OCI-LY1 (cell line): ENCODE measurements at regions not wholly inside any gene's neighbourhood (a gene's known extent, or its start where the extent isn't known, plus 50 kb on each side); places are given as distances from the start of the nearest gene placed in this dataset.

Experiments
- H2AFZ ChIP-seq: fragments of 200-600 bp; sonication (generic), shearing (Covaris generic); 2 replicates; pipeline ENCODE4 v1.6.0; 2014; ENCODE audit warnings: antibody characterized with exemption, mild to moderate bottlenecking, low read length
- H3F3A ChIP-seq: fragments of 200-600 bp; sonication (generic), shearing (Covaris generic); 2 replicates; pipeline ENCODE4 v1.6.0; 2014; ENCODE audit warnings: mild to moderate bottlenecking, antibody characterized with exemption, low read length, moderate library complexity; ENCODE audit not compliant: insufficient read depth
- H3K27ac ChIP-seq: fragments of 200-600 bp; sonication (generic); 2 replicates; pipeline ENCODE4 v1.5.1; 2014; ENCODE audit warnings: low read length, mixed run types, mild to moderate bottlenecking, low read depth; ENCODE audit not compliant: poor library complexity, severe bottlenecking
- H3K27me3 ChIP-seq: fragments of 200-600 bp; sonication (generic); 2 replicates; pipeline ENCODE4 v1.6.0; 2014; ENCODE audit warnings: antibody characterized with exemption, mild to moderate bottlenecking, low read length, moderate library complexity; ENCODE audit not compliant: insufficient read depth
- H3K36me3 ChIP-seq: fragments of 200-600 bp; sonication (generic); 2 replicates; pipeline ENCODE4 v1.6.1; 2014; ENCODE audit warnings: mild to moderate bottlenecking, antibody characterized with exemption, low read length, moderate library complexity, mixed read lengths; ENCODE audit not compliant: insufficient read depth
- H3K4me1 ChIP-seq: fragments of 200-600 bp; sonication (generic); 2 replicates; pipeline ENCODE4 v1.5.1; 2014; ENCODE audit warnings: mild to moderate bottlenecking, low read length, moderate library complexity; ENCODE audit not compliant: insufficient read depth, severe bottlenecking
- H3K4me2 ChIP-seq: fragments of 200-600 bp; sonication (generic), shearing (Covaris generic); 2 replicates; pipeline ENCODE4 v1.6.1; 2014; ENCODE audit warnings: low read length
- H3K4me3 ChIP-seq: fragments of 200-600 bp; sonication (generic); 2 replicates; pipeline ENCODE4 v1.5.1; 2014; ENCODE audit warnings: low read length, low read depth, mild to moderate bottlenecking, mixed read lengths; ENCODE audit not compliant: poor library complexity, severe bottlenecking
- H3K79me2 ChIP-seq: fragments of 200-600 bp; shearing (Covaris generic); 2 replicates; pipeline ENCODE4 v1.6.1; 2016; ENCODE audit warnings: mixed run types, low read length, mixed read lengths; ENCODE audit not compliant: insufficient read depth
- H3K9ac ChIP-seq: fragments of 200-600 bp; sonication (generic), shearing (Covaris generic); 2 replicates; pipeline ENCODE4 v1.6.1; 2014; ENCODE audit warnings: mild to moderate bottlenecking, low read length, mixed read lengths
- H3K9me2 ChIP-seq: fragments of 200-600 bp; sonication (generic), shearing (Covaris generic); 2 replicates; pipeline ENCODE4 v1.6.1; 2014; ENCODE audit warnings: low read depth, mild to moderate bottlenecking, low read length, mixed read lengths
- H3K9me3 ChIP-seq: fragments of 200-600 bp; shearing (Covaris generic); 2 replicates; pipeline ENCODE4 v1.6.1; 2014; ENCODE audit warnings: low read length, mixed read lengths
- H4K20me1 ChIP-seq: fragments of 200-600 bp; sonication (generic), shearing (Covaris generic); 2 replicates; pipeline ENCODE4 v1.6.0; 2016; ENCODE audit warnings: mild to moderate bottlenecking, low read length; ENCODE audit not compliant: insufficient read depth
- EZH2 ChIP-seq: fragments of 200-600 bp; sonication (generic), shearing (Covaris generic); IDR thresholded peaks from 2 replicates; pipeline ENCODE4 v1.8.0; 2017; ENCODE audit warnings: borderline replicate concordance, mixed run types, mild to moderate bottlenecking, antibody characterized with exemption, low read length, moderate library complexity, mixed read lengths
- TF ChIP-seq, protein P1 (sequence below): fragments of 200-600 bp; sonication (generic), shearing (Covaris generic); IDR thresholded peaks from 2 replicates; pipeline ENCODE4 v1.5.1; 2017; ENCODE audit warnings: mild to moderate bottlenecking, antibody characterized with exemption, low read length, moderate library complexity, mixed read lengths

DNA sequence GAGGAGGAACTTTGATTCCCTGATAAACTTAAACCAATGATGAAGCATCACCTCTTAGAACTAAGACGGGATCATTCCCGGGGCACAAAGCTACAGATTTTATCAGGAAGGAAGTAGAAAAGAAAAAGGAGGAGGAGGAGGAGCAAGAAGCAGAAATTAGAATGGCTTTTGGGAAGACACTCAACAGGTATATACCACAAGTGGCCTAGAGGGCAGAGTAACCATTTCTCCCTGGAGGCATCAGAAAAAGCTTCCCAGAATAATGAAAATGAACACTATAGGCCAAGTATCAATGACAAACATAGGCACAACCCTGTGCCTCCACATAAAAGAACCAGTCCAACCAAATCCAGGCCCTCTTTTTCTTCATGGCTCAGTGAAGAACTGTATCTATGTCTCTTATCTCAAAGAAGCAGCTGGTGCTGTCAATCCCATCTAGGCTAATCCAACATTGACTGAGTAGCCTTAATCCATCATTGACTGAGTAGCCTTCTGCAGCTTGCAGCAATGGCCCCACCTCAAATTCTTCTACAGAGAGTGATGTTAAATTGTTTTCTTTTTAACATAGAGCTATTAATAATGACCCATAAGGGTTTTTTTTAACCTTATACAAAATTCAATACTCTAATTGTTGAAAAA, 178.8 kb upstream of the KIF2A start:
- H3K4me3 ChIP-seq, result no peak overlapping the region
- H3K4me2 ChIP-seq, result no peak overlapping the region
- H3K27ac ChIP-seq, result no peak overlapping the region
- TF ChIP-seq, protein P1, sequence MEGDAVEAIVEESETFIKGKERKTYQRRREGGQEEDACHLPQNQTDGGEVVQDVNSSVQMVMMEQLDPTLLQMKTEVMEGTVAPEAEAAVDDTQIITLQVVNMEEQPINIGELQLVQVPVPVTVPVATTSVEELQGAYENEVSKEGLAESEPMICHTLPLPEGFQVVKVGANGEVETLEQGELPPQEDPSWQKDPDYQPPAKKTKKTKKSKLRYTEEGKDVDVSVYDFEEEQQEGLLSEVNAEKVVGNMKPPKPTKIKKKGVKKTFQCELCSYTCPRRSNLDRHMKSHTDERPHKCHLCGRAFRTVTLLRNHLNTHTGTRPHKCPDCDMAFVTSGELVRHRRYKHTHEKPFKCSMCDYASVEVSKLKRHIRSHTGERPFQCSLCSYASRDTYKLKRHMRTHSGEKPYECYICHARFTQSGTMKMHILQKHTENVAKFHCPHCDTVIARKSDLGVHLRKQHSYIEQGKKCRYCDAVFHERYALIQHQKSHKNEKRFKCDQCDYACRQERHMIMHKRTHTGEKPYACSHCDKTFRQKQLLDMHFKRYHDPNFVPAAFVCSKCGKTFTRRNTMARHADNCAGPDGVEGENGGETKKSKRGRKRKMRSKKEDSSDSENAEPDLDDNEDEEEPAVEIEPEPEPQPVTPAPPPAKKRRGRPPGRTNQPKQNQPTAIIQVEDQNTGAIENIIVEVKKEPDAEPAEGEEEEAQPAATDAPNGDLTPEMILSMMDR, result no peak
- no peak for TF ChIP-seq EZH2
- no peaks in the 10 kb centered on the region for H3K9me2 ChIP-seq
- H3K9me3 ChIP-seq, result no peaks in the 10 kb centered on the region
- no peaks in the 10 kb centered on the region for H4K20me1 ChIP-seq
- H2AFZ ChIP-seq, result no peak overlapping the region
- peaks cover 5% of the 10 kb centered on the region for H3K4me1 ChIP-seq
- no peaks in the 10 kb centered on the region for H3K79me2 ChIP-seq
- no peak overlapping the region for H3K9ac ChIP-seq
- H3K27me3 ChIP-seq, result no peaks in the 10 kb centered on the region
- H3K36me3 ChIP-seq, result no peaks in the 10 kb centered on the region
- H3F3A ChIP-seq, result no peaks in the 10 kb centered on the region

DNA sequence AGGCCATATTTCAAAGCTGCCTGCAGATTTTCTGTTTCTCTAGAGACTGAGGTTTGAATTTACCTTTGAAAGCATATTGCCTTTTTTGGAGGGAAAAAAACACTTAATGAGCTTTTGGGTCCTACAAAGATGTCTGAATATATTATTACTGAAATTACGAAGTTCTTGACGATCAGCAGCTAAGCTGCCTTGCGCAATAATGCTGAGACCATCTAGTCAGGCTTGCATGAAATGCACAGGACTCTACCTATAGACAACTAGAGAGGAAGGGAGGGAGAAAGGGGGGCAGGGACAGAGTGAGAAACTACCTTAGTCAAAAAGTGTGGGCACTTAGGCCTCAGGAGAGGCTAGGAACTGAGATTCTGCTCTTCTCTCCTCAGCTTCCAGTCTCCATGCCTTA, 175.9 kb upstream of the KIF2A start:
- Histone ChIP-seq H3K9me2 (no peaks in the 10 kb centered on the region), H2AFZ (no peak overlapping the region), H3K9ac (no peak overlapping the region), H3K9me3 (no peaks in the 10 kb centered on the region), H3K4me1 (peaks cover 5% of the 10 kb centered on the region), H4K20me1 (no peaks in the 10 kb centered on the region), H3K27me3 (no peaks in the 10 kb centered on the region), H3K36me3 (no peaks in the 10 kb centered on the region), H3K79me2 (no peaks in the 10 kb centered on the region), H3K4me2 (no peak overlapping the region), H3K4me3 (no peak overlapping the region), H3K27ac (no peak overlapping the region), H3F3A (no peaks in the 10 kb centered on the region)
- TF ChIP-seq, protein P1, result no peak
- TF ChIP-seq EZH2, result no peak

DNA sequence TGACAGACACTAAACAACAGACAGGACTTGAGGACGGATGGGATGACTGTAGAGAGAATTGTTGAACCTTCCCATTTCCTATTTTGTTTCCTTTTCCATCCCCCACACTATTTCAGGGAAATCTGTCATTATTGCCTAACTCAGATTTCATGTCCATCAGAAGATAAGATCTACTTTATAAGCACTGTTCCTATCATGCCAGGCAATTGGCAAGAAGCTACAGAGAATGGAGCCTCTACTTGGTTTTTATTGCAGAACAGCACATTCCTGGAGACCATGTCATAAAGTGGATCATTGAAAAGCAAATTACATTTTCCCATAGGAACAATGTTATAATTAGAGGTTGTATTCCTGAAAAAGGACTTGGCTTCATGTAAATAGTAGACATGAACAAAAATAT, 173.7 kb upstream of the KIF2A start:
- no peaks in the 10 kb centered on the region for H3K27me3 ChIP-seq
- H3K79me2 ChIP-seq, result no peaks in the 10 kb centered on the region
- H3K4me2 ChIP-seq, result no peak overlapping the region
- H3K27ac ChIP-seq, result no peak overlapping the region
- no peaks in the 10 kb centered on the region for H3K9me2 ChIP-seq
- no peak overlapping the region for H3K4me3 ChIP-seq
- TF ChIP-seq, protein P1, result no peak
- TF ChIP-seq EZH2, result no peak
- H3K36me3 ChIP-seq, result no peaks in the 10 kb centered on the region
- H3K4me1 ChIP-seq, result peaks cover 5% of the 10 kb centered on the region
- no peaks in the 10 kb centered on the region for H4K20me1 ChIP-seq
- H3K9ac ChIP-seq, result no peak overlapping the region
- H2AFZ ChIP-seq, result no peak overlapping the region
- no peaks in the 10 kb centered on the region for H3F3A ChIP-seq
- H3K9me3 ChIP-seq, result no peaks in the 10 kb centered on the region
